NOMO-1 treated with DMSO at 0.1 percent for 48 hours (cell line): ENCODE measurements at regions not wholly inside any gene's neighbourhood (a gene's known extent, or its start where the extent isn't known, plus 50 kb on each side); places are given as distances from the start of the nearest gene placed in this dataset.

Experiments
- DNase-seq: peaks from one replicate; lab custom pipeline; 2025; ENCODE audit not compliant: unreplicated experiment; lab: John Stamatoyannopoulos, UW

GRCh38 chr10:131698986-131699385 lies 201.8 kb upstream of the PPP2R2D start:
- no peak for DNase-seq

- no peak for DNase-seq
Observed at GRCh38 chr10:131700032-131700431, 200.8 kb upstream of the PPP2R2D start.

- no peak for DNase-seq
Observed at GRCh38 chr10:131700506-131700905, 200.3 kb upstream of the PPP2R2D start.

- no peak for DNase-seq
Observed at GRCh38 chr10:131701131-131701947, 199.5 kb upstream of the PPP2R2D start.

GRCh38 chr10:131702531-131703356 lies 198.1 kb upstream of the PPP2R2D start:
- DNase-seq, result no peak

- DNase-seq, result no peak
Observed at GRCh38 chr10:131703541-131703940, 197.3 kb upstream of the PPP2R2D start.

GRCh38 chr10:131703941-131704340 lies 196.9 kb upstream of the PPP2R2D start:
- DNase-seq, result no peak

GRCh38 chr10:131706476-131706875 lies 194.3 kb upstream of the PPP2R2D start:
- DNase-seq, result no peak

- no peak for DNase-seq
Observed at GRCh38 chr10:131706952-131707351, 193.9 kb upstream of the PPP2R2D start.

GRCh38 chr10:131708225-131708880 lies 192.5 kb upstream of the PPP2R2D start:
- DNase-seq, result no peak

- DNase-seq, result no peak
Observed at GRCh38 chr10:131710142-131710861, 190.5 kb upstream of the PPP2R2D start.

GRCh38 chr10:131722121-131722520 lies 178.7 kb upstream of the PPP2R2D start:
- no peak for DNase-seq

GRCh38 chr10:131722525-131723264 lies 178.1 kb upstream of the PPP2R2D start:
- no peak for DNase-seq

GRCh38 chr10:131723297-131724168 lies 177.3 kb upstream of the PPP2R2D start:
- no peak for DNase-seq

GRCh38 chr10:131724169-131724545 lies 176.7 kb upstream of the PPP2R2D start:
- DNase-seq, result no peak

- no peak for DNase-seq
Observed at GRCh38 chr10:131724891-131725580, 175.8 kb upstream of the PPP2R2D start.

- DNase-seq, result no peak
Observed at GRCh38 chr10:131725581-131726069, 175.2 kb upstream of the PPP2R2D start.

GRCh38 chr10:131726076-131726880 lies 174.5 kb upstream of the PPP2R2D start:
- no peak for DNase-seq
